Neutrophil (primary cell): ENCODE measurements at regions not wholly inside any gene's neighbourhood (a gene's known extent, or its start where the extent isn't known, plus 50 kb on each side); places are given as distances from the start of the nearest gene placed in this dataset.

Experiments used
- H3K27ac ChIP-seq: fragments of 200-600 bp; sonication (generic); 2 replicates; pipeline ENCODE4 v1.5.1; 2016; ENCODE audit warnings: mild to moderate bottlenecking, moderate library complexity
- H3K27me3 ChIP-seq: fragments of 200-600 bp; sonication (generic); 2 replicates; pipeline ENCODE4 v1.6.0; 2016; ENCODE audit warnings: mild to moderate bottlenecking
- H3K36me3 ChIP-seq: fragments of 200-600 bp; sonication (generic); 2 replicates; pipeline ENCODE4 v1.5.1; 2017
- H3K4me1 ChIP-seq, 2 experiments: fragments of 200-600 bp in 1 of 2; sonication (generic) in 1 of 2; 1 replicate in 1 of 2; 2 replicates in 1 of 2; pipeline versions ENCODE4 v1.5.1 to v1.6.1; 2013 to 2016; ENCODE audit warnings: low read depth in 1 of 2, low read length in 1 of 2, mild to moderate bottlenecking in 1 of 2, moderate library complexity in 1 of 2; ENCODE audit not compliant: control insufficient read depth in 1 of 2, insufficient read depth in 1 of 2
- H3K4me3 ChIP-seq, 2 experiments: fragments of 200-600 bp in 1 of 2; sonication (generic) in 1 of 2; 1 replicate in 1 of 2; 2 replicates in 1 of 2; pipeline ENCODE4 v1.5.1; 2013 to 2016; ENCODE audit warnings: low read depth in 1 of 2, low read length in 1 of 2, mild to moderate bottlenecking in 1 of 2, moderate library complexity in 1 of 2
- H3K9me3 ChIP-seq: fragments of 200-600 bp; sonication (generic); 2 replicates; pipeline ENCODE4 v1.5.1; 2016
- CTCF ChIP-seq: fragments of 200-600 bp; sonication (generic); IDR thresholded peaks from 2 replicates; pipeline ENCODE4 v1.5.1; 2016; ENCODE audit warnings: antibody characterized with exemption

- Histone ChIP-seq H3K9me3 (no peaks in the 10 kb centered on the region), H3K4me1 (no peaks in the 10 kb centered on the region), H3K27me3 (no peaks in the 10 kb centered on the region), H3K36me3 (no peaks in the 10 kb centered on the region), H3K27ac (no peak overlapping the region), H3K4me3 (no peak overlapping the region)
- no peak for TF ChIP-seq CTCF
Measured at GRCh38 chr18:56323673-56324072, 314.7 kb downstream of the TXNL1 start.

GRCh38 chr18:56322406-56322805 is 316.0 kb downstream of the TXNL1 start:
- no peaks in the 10 kb centered on the region for H3K4me1 ChIP-seq
- no peak for TF ChIP-seq CTCF
- H3K27me3 ChIP-seq = no peaks in the 10 kb centered on the region
- no peaks in the 10 kb centered on the region for H3K9me3 ChIP-seq
- H3K4me3 ChIP-seq = no peak overlapping the region
- no peak overlapping the region for H3K27ac ChIP-seq
- no peaks in the 10 kb centered on the region for H3K36me3 ChIP-seq

- no peak for TF ChIP-seq CTCF
Measured at GRCh38 chr18:56321470-56321869, 316.9 kb downstream of the TXNL1 start.

GRCh38 chr18:56319953-56320352 is 318.4 kb downstream of the TXNL1 start:
- Histone ChIP-seq H3K4me1 (no peaks in the 10 kb centered on the region), H3K27me3 (no peaks in the 10 kb centered on the region), H3K9me3 (no peaks in the 10 kb centered on the region), H3K36me3 (no peaks in the 10 kb centered on the region), H3K4me3 (no peak overlapping the region), H3K27ac (no peak overlapping the region)
- no peak for TF ChIP-seq CTCF

More at GRCh38 chr18:56321470-56321869, 316.9 kb downstream of the TXNL1 start:
- Histone ChIP-seq H3K4me3 (no peak overlapping the region), H3K9me3 (no peaks in the 10 kb centered on the region), H3K36me3 (no peaks in the 10 kb centered on the region), H3K4me1 (no peaks in the 10 kb centered on the region), H3K27me3 (no peaks in the 10 kb centered on the region), H3K27ac (no peak overlapping the region)

GRCh38 chr18:56316727-56317126 is 321.7 kb downstream of the TXNL1 start:
- TF ChIP-seq CTCF = no peak
- no peaks in the 10 kb centered on the region for H3K9me3 ChIP-seq
- no peak overlapping the region for H3K27ac ChIP-seq
- H3K27me3 ChIP-seq = no peaks in the 10 kb centered on the region
- H3K4me1 ChIP-seq = no peaks in the 10 kb centered on the region
- H3K36me3 ChIP-seq = no peaks in the 10 kb centered on the region
- H3K4me3 ChIP-seq = no peak overlapping the region

- Histone ChIP-seq H3K36me3 (no peaks in the 10 kb centered on the region), H3K27ac (no peak overlapping the region), H3K27me3 (no peaks in the 10 kb centered on the region), H3K4me3 (no peak overlapping the region), H3K4me1 (no peaks in the 10 kb centered on the region), H3K9me3 (no peaks in the 10 kb centered on the region)
- TF ChIP-seq CTCF = no peak
Measured at GRCh38 chr18:56315363-56315762, 323.0 kb downstream of the TXNL1 start.
